Lower leg skin (tissue), 3 donors: ENCODE measurements at regions not wholly inside any gene's neighbourhood (a gene's known extent, or its start where the extent isn't known, plus 50 kb on each side); places are given as distances from the start of the nearest gene placed in this dataset.

Experiments used
- CTCF ChIP-seq, 3 donors: fragments of 450-650 bp; IDR thresholded peaks; one replicate each; pipeline ENCODE4 v1.5.1; 2016; ENCODE audit warnings: antibody characterized with exemption in 3 of 3, mild to moderate bottlenecking in 3 of 3, moderate library complexity in 2 of 3
- POLR2A ChIP-seq, 2 donors: fragments of 450-650 bp; IDR thresholded peaks; one replicate each; pipeline ENCODE4 v1.6.1; 2016 to 2017; ENCODE audit warnings: antibody characterized with exemption in 2 of 2, mild to moderate bottlenecking in 1 of 2, moderate library complexity in 1 of 2

- no peak for TF ChIP-seq POLR2A (IDR thresholded peaks at IDR 0.05)
- no peak for TF ChIP-seq CTCF (IDR thresholded peaks at IDR 0.05)
Observed at GRCh38 chr12:24500831-24501230, 448.1 kb downstream of the BCAT1 start.
